Testis (tissue), 2 donors: ENCODE measurements at regions not wholly inside any gene's neighbourhood (a gene's known extent, or its start where the extent isn't known, plus 50 kb on each side); places are given as distances from the start of the nearest gene placed in this dataset.

Source experiments
- POLR2A ChIP-seq: fragments of 450-650 bp; IDR thresholded peaks from one replicate; pipeline ENCODE4 v1.6.1; 2017; ENCODE audit warnings: antibody characterized with exemption, mild to moderate bottlenecking, moderate library complexity
- TF ChIP-seq, protein P1 (sequence below), 3 experiments: fragments of 450-650 bp in 2 of 3; fragments of 200-600 bp in 1 of 3; sonication (generic) in 1 of 3; IDR thresholded peaks; one replicate each; pipeline ENCODE4 v1.5.1; 2016 to 2019; ENCODE audit warnings: antibody characterized with exemption in 3 of 3, mild to moderate bottlenecking in 2 of 3, moderate library complexity in 1 of 3

DNA sequence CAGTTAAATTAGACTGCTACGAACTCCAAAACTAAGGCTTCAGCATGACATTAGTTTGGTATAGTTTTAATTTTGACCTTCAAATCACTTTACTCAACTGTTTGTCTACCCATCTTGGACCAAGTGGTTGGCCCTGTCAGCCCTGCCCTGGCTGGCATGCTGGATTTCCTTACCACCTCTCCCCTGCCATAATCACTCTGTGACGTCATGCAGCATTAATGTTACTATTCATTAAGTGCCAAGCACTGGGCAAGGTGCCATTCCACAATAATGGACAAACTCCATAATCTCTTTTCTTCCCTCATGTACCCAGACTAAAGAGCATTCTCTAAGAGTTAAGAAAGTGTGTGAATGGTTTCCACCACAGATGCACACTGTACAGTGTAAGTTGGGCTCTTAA, 277.0 kb upstream of the INTU start:
- TF ChIP-seq, protein P1, sequence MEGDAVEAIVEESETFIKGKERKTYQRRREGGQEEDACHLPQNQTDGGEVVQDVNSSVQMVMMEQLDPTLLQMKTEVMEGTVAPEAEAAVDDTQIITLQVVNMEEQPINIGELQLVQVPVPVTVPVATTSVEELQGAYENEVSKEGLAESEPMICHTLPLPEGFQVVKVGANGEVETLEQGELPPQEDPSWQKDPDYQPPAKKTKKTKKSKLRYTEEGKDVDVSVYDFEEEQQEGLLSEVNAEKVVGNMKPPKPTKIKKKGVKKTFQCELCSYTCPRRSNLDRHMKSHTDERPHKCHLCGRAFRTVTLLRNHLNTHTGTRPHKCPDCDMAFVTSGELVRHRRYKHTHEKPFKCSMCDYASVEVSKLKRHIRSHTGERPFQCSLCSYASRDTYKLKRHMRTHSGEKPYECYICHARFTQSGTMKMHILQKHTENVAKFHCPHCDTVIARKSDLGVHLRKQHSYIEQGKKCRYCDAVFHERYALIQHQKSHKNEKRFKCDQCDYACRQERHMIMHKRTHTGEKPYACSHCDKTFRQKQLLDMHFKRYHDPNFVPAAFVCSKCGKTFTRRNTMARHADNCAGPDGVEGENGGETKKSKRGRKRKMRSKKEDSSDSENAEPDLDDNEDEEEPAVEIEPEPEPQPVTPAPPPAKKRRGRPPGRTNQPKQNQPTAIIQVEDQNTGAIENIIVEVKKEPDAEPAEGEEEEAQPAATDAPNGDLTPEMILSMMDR (IDR thresholded peaks at IDR 0.05) = no peak
- TF ChIP-seq POLR2A = no peak
